Testis (tissue), 2 donors: ENCODE measurements at regions not wholly inside any gene's neighbourhood (a gene's known extent, or its start where the extent isn't known, plus 50 kb on each side); places are given as distances from the start of the nearest gene placed in this dataset.

Experiments used
- DNase-seq: peaks from one replicate; pipeline ENCODE4 v3.0.0-alpha.2; 2019
- H3K27ac ChIP-seq, 2 donors: fragments of 200-600 bp; sonication (generic); one replicate each; pipeline ENCODE4 v1.5.1; 2019
- H3K27me3 ChIP-seq: fragments of 200-600 bp; sonication (generic); one replicate; pipeline ENCODE4 v1.5.1; 2019
- H3K36me3 ChIP-seq: fragments of 200-600 bp; sonication (generic); one replicate; pipeline ENCODE4 v1.5.1; 2017; ENCODE audit warnings: low read depth; ENCODE audit errors: missing control alignments
- H3K4me1 ChIP-seq: fragments of 200-600 bp; sonication (generic); one replicate; pipeline ENCODE4 v1.5.1; 2019
- H3K4me3 ChIP-seq, 2 donors: fragments of 200-600 bp; sonication (generic); one replicate each; pipeline ENCODE4 v1.5.1; 2017 to 2019
- H3K9me3 ChIP-seq: fragments of 200-600 bp; sonication (generic); one replicate; pipeline ENCODE4 v1.5.1; 2017
- CTCF ChIP-seq, 3 experiments: fragments of 450-650 bp in 2 of 3; fragments of 200-600 bp in 1 of 3; sonication (generic) in 1 of 3; IDR thresholded peaks; one replicate each; pipeline ENCODE4 v1.5.1; 2016 to 2019; ENCODE audit warnings: antibody characterized with exemption in 3 of 3, mild to moderate bottlenecking in 2 of 3, moderate library complexity in 1 of 3
- POLR2A ChIP-seq: fragments of 450-650 bp; IDR thresholded peaks from one replicate; pipeline ENCODE4 v1.6.1; 2017; ENCODE audit warnings: antibody characterized with exemption, mild to moderate bottlenecking, moderate library complexity
- WGBS, 2 donors: methylation state at CpG; one replicate each; pipeline ENCODE4 v1.1.5; 2018; 5-methylcytosine and 5-hydroxymethylcytosine counted together
- intact Hi-C: fragments of 100-400 bp; cut with DNase I; formaldehyde crosslinking; loops from one replicate; pipeline ENCODE4 v1.15.1; 2023; ENCODE audit warnings: low total_unique reads

GRCh38 chr3:27939940-27940339, 217.8 kb upstream of the EOMES start:
- Histone ChIP-seq H3K4me3 (no peak overlapping the region), H3K9me3 (no peaks in the 10 kb centered on the region), H3K4me1 (no peaks in the 10 kb centered on the region), H3K27me3 (no peaks in the 10 kb centered on the region), H3K27ac (no peak overlapping the region), H3K36me3 (no peaks in the 10 kb centered on the region)
- TF ChIP-seq CTCF (IDR thresholded peaks at IDR 0.05) (no peak), POLR2A (no peak)
- intact Hi-C loops = no loop called here
- DNase-seq = no peak
- 46 to 58% methylated on average over 5 of the region's 5 CpGs for WGBS, 2 donors

GRCh38 chr3:27943106-27943505, 221.0 kb upstream of the EOMES start:
- WGBS, 2 donors = 23 to 36% methylated on average over 3 of the region's 3 CpGs
- peak; percentile 43 for DNase-seq
- intact Hi-C loops = no loop called here

GRCh38 chr3:27945229-27945628, 223.1 kb upstream of the EOMES start:
- H3K27ac ChIP-seq = no peak overlapping the region
- 84 to 88% methylated on average over 4 of the region's 4 CpGs for WGBS, 2 donors
- H3K4me3 ChIP-seq = no peak overlapping the region
- intact Hi-C loops = no loop called here
- no peaks in the 10 kb centered on the region for H3K27me3 ChIP-seq
- no peak for DNase-seq
- H3K9me3 ChIP-seq = no peaks in the 10 kb centered on the region
- H3K4me1 ChIP-seq = no peaks in the 10 kb centered on the region
- H3K36me3 ChIP-seq = no peaks in the 10 kb centered on the region
- TF ChIP-seq POLR2A (no peak), CTCF (IDR thresholded peaks at IDR 0.05) (no peak)

More at GRCh38 chr3:27943106-27943505, 221.0 kb upstream of the EOMES start:
- Histone ChIP-seq H3K36me3 (no peaks in the 10 kb centered on the region), H3K9me3 (no peaks in the 10 kb centered on the region), H3K4me3 (no peak overlapping the region), H3K27me3 (no peaks in the 10 kb centered on the region), H3K27ac (no peak overlapping the region), H3K4me1 (no peaks in the 10 kb centered on the region)
- TF ChIP-seq CTCF (IDR thresholded peaks at IDR 0.05) = peak in 1 of 3 experiments; percentile 2
- TF ChIP-seq POLR2A = no peak

- Histone ChIP-seq H3K9me3 (no peaks in the 10 kb centered on the region), H3K4me3 (no peak overlapping the region), H3K4me1 (no peaks in the 10 kb centered on the region), H3K27me3 (no peaks in the 10 kb centered on the region), H3K27ac (no peak overlapping the region), H3K36me3 (no peaks in the 10 kb centered on the region)
- 78% methylated on average over 2 of the region's 2 CpGs for WGBS, 2 donors
- intact Hi-C loops = no loop called here
- no peak for DNase-seq
- TF ChIP-seq CTCF (IDR thresholded peaks at IDR 0.05) (no peak), POLR2A (no peak)
Observed at GRCh38 chr3:27960133-27960532, 238.0 kb upstream of the EOMES start.

GRCh38 chr3:27963519-27963918, 241.4 kb upstream of the EOMES start:
- no peaks in the 10 kb centered on the region for H3K36me3 ChIP-seq
- H3K27ac ChIP-seq = no peak overlapping the region
- H3K4me3 ChIP-seq = no peak overlapping the region
- no peak for DNase-seq
- no peaks in the 10 kb centered on the region for H3K27me3 ChIP-seq
- H3K4me1 ChIP-seq = no peaks in the 10 kb centered on the region
- TF ChIP-seq POLR2A (no peak), CTCF (IDR thresholded peaks at IDR 0.05) (no peak)
- intact Hi-C loops = no loop called here
- no peaks in the 10 kb centered on the region for H3K9me3 ChIP-seq
- 85 to 92% methylated on average over 3 of the region's 3 CpGs for WGBS, 2 donors
